H1 (cell line): ENCODE measurements at regions not wholly inside any gene's neighbourhood (a gene's known extent, or its start where the extent isn't known, plus 50 kb on each side); places are given as distances from the start of the nearest gene placed in this dataset.

ENCODE experiments used
- CBX5 ChIP-seq: fragments of 300-800, 300-1000 bp; sonication (generic); IDR thresholded peaks from 2 replicates; pipeline ENCODE4 v1.7.1; 2016; ENCODE audit warnings: antibody characterized with exemption, low read length, low read depth
- FOSL1 ChIP-seq: IDR thresholded peaks from 2 replicates; pipeline ENCODE4 v1.6.1; 2011; ENCODE audit warnings: mild to moderate bottlenecking, low read depth, low read length, moderate library complexity; ENCODE audit not compliant: insufficient read depth
- JUND ChIP-seq: IDR thresholded peaks from 2 replicates; pipeline ENCODE4 v1.6.1; 2011; ENCODE audit warnings: mild to moderate bottlenecking, improper control_type of control experiment, low read length
- PHF8 ChIP-seq: fragments of 200-600 bp; sonication (generic); conservative IDR thresholded peaks from 2 replicates; pipeline ENCODE4 v1.7.1; 2012; ENCODE audit warnings: low read depth, mild to moderate bottlenecking, inconsistent platforms, low read length, moderate library complexity
- POLR2A ChIP-seq, 2 experiments: IDR thresholded peaks; 1 replicate in 1 of 2; 2 replicates in 1 of 2; pipeline ENCODE4 v1.6.1; 2011; ENCODE audit warnings: low read depth in 2 of 2, low read length in 2 of 2, mild to moderate bottlenecking in 2 of 2; ENCODE audit errors: control extremely low read depth in 1 of 2
- POU5F1 ChIP-seq: IDR thresholded peaks from 2 replicates; pipeline ENCODE4 v1.6.1; 2011; ENCODE audit warnings: low read depth, mild to moderate bottlenecking, low read length, moderate library complexity
- SIN3A ChIP-seq, 2 experiments: IDR thresholded peaks in 1 of 2; conservative IDR thresholded peaks in 1 of 2; 2 replicates each; pipeline ENCODE4 v1.6.1; 2011 to 2012; ENCODE audit warnings: low read length in 2 of 2, improper control_type of control experiment in 1 of 2, low read depth in 1 of 2, mild to moderate bottlenecking in 1 of 2
- TF ChIP-seq, protein P1 (sequence below): IDR thresholded peaks from 2 replicates; pipeline ENCODE4 v1.6.1; 2011; ENCODE audit warnings: low read depth, mild to moderate bottlenecking, low read length; ENCODE audit not compliant: insufficient read depth

DNA sequence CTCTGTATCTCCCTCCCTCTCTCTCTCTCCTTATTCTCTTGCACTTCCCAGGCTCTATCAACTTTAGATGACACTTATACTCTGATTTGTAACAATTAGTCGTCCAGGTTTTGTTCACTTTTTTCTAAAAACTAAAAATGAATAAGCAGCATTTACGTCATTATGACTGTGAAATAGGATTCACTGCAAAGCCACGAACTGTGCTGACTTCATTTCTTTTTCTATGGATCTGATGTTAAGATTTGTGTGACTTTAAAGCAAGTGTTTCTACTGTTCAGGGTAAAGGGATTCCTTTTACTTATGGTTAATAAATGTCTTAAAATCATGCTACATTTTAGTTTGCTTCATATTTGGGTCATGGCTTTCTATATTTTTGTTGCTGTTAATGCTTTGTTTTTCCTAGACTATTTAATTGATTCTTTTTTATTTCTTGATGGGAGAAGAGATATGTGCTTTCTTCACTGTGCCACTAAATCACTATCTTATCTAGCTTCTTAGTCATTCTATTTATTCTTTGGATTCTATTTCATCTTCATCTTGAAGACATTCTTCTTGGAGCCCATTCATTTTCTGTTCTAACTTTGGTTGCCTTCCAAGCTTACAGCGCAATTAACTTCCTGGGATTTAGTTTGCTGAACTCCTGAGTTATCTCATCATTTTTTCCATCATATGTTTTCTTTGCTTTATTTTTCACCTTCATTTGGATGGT, 480.4 kb upstream of the TRIB2 start (continued):
- no peak for TF ChIP-seq CBX5
- TF ChIP-seq, protein P1, sequence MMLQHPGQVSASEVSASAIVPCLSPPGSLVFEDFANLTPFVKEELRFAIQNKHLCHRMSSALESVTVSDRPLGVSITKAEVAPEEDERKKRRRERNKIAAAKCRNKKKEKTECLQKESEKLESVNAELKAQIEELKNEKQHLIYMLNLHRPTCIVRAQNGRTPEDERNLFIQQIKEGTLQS: no peak
- no peak for TF ChIP-seq POU5F1
- no peak for TF ChIP-seq JUND
- no peak for TF ChIP-seq FOSL1
- no peak for TF ChIP-seq POLR2A (IDR thresholded peaks at IDR 0.05; ENCODE audit: control extremely low read depth in 1 of 2, low read depth in 2 of 2, low read length in 2 of 2)
- TF ChIP-seq SIN3A (conservative IDR thresholded peaks at IDR 0.05 in 1 of 2, IDR thresholded peaks at IDR 0.05 in 1 of 2; ENCODE audit: low read depth in 1 of 2, low read length in 2 of 2): no peak
- TF ChIP-seq PHF8: no peak
